ENCODE measurements at regions not wholly inside any gene's neighbourhood (a gene's known extent, or its start where the extent isn't known, plus 50 kb on each side); places are given as distances from the start of the nearest gene placed in this dataset.

DNA sequence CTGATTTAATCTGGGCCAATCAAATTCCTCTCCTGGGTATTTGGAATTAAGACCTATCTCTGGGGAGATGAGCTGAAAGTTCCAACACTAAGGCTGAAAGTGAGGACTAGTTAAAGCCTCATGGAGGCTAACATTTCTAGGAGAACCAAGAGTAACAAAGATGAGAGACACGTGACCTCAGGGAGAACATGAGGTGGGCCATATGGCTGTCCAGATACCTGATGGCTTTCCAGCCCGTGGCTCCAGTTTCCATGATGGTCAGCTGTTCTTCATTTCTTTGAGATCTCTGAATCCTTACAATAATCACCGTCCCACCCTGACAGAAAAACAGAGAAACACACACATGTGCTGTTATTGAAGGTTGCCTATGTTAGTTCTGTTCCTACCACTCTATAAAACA, 66.1 kb downstream of the LEPR start:
- DNase-seq = no peak

DNA sequence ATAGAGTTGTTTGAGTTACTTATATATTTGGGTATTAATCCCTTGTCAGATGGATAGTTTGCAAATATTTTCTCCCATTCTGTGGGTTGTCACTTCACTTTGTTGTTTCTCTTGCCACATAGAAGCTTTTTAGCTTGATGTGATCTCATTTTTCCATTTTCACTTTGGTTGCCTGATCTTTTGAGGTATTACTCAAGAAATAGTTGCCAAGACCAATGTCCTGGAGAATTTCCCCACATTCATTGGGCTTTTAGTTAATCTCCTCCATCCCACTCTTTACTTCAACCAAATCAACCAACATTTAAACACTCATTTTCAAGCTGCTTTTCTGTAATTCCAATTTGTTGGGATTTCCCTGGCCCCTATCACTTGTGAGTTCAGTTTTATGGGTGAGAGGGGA, 69.0 kb downstream of the LEPR start:
- no peak for DNase-seq

DNA sequence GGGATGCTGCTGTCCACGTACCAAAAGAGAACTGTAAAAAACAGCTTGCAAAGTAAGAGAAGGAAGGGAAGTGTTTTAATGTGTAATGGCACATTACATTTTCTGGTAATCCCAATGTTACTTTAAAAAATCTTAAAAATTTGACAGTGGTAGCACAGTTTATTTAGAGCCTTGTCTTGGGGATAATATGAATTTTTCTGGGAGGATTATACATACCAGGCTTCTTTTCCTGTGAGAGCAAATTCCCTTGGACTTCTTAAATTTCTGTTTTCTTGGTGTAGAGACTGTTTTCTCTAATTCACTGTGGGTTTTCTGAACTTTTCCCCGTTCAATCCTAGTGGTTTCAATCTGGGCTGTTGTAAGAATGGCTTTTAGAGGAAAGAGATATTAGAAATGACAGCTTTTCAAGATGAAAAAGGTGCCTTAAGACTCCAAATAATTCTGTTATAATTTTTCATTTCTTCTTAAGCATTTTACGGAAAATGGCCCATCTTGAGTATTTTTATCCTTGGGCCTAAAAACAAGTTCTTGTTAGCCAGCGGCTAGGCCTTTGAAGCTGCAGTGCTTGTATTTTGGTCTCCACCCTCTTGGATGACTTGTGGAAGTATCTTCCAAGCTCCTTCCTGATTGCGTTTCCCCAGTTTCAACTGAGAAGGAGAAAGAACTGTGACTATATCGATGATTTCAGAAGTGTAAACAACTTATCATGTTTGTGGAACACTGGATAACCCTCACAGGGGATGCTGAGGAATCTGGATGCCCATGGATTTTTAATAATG, 70.0 kb downstream of the LEPR start:
- DNase-seq = no peak

DNA sequence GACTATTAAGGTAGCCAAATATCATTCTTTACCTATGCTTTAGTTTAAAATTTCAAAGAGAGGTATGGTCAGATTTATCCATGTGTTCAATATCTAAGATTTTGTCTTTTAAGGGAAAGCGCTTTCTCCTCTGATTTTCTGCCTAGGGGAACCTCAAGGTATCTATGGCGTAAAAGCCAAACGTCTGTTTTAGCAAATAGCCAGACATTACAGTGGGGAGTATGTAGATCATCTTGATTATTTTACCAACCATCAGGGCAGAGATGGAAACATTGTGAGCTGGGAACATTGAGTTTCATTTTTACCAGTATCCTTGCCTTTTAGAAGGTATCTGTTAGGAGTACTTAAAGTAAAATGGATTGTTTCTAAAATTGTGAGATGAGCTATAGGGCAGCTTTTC, 71.0 kb downstream of the LEPR start:
- no peak for DNase-seq

DNA sequence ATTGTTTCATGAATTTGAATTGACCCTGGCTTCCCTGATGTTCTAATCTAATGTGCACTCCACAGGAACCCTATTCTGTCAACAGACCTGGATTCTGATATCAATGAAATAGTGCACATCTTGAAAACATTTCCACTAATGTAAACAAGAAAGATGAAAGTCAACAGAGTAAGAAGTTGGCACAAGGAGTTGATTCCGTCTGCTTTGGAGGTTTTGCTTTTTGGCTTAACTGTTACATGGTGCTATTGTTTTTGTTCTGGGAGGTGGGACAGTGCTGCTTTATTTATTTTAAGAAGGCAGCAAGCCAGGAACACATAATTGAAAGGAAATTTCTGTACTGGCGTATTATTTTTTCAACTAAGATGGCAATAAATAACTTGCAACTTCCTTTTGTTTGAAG, 73.3 kb downstream of the LEPR start:
- DNase-seq = no peak

DNA sequence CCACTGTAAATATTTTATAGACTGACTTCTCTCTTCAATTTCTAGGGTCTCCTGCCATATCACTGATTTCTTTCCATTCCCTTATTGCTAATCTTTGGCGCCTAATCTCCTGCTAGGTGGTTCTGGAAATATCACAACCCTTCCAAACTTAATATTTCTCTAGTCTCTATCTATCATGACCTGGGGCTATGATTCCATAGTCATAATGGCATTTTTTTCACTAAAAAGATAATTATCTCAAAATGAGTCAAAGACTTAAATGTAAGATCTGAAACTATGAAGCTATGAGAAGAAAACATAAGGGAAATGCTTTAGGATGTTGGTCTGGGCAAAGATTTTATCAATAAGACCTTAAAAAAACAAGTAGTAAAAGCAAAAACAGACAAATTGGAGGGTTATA, 74.2 kb downstream of the LEPR start:
- no peak for DNase-seq

DNA sequence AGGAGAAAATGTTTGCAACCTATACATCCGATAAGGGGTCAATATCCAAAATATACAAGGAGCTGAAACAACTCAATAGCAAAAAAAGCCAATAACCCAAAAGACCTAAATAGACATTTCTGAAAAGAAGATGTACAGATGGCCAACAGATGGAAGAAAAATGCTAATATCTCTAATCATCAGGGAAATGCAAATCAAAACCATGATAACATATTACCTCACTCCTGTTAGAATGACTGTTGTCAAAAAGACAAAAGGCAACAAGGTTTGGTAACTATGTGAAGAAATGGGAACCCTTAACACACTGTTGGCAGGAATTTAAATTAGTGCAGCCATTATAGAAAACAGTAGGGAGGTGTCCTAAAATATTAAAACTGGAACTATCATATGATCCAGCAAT, 74.7 kb downstream of the LEPR start:
- no peak for DNase-seq

DNA sequence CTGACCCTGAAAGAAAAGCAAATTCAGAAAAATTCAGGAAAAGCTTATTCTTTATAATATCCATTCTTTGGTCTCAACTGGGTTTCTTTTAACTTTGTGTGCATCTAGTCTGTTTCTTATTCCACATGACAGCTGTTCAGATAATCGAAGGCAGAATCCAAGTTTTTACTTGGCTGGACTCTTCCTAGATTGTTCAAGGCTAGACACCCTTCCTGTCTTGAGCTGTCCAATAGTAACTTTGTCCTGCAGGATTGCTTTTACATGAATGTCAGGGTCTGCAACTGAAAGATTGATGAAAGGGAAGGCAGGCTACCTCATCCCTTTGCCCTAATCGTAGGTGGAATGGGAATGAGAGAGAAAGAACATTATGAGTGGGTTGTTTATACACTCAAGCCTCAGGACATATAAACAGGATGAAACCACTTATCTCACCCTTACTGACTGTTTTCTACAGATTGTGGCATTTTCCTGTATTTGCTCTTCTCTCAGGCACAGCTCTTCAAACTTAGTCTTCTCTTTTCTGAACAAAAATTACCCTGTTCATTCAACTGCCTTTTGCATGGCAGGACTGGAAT, 76.9 kb downstream of the LEPR start:
- no peak for DNase-seq

DNA sequence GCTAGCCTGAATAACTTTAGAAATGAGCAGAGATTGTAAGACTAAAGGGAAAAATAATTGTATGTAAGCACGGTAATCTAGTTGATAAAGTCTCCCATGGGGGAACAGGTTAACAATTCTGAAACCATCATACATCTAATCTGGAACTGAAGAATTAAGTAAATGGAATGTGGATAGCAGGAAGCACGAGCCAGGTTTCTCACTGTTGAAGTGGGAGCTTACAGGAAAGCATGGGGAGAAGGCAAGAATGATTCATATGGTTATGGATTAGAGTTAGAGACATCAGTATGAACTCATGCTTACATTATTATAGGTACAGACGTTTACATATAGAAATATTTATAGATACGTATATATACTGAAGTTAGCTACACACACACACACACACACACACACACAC, 83.0 kb downstream of the LEPR start:
- no peak for DNase-seq

DNA sequence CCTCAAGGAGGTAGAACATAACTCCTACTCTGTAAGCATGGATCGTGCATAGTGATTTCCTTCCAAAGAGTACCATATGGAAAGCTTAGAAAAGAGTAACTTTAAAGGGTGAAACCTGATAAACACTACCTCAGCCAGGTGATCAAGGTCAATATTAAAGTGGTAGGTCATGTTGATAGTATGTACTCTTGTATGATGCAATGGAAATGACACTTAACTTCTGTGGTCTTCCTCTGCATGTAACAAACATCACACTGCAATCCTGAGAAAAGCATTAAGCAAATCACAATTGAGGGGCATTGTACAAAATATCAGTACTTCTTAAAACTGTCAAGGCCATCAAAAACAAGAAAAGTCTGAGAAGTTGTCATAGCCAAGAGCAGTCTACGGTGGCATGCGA, 83.8 kb downstream of the LEPR start:
- DNase-seq = no peak

DNA sequence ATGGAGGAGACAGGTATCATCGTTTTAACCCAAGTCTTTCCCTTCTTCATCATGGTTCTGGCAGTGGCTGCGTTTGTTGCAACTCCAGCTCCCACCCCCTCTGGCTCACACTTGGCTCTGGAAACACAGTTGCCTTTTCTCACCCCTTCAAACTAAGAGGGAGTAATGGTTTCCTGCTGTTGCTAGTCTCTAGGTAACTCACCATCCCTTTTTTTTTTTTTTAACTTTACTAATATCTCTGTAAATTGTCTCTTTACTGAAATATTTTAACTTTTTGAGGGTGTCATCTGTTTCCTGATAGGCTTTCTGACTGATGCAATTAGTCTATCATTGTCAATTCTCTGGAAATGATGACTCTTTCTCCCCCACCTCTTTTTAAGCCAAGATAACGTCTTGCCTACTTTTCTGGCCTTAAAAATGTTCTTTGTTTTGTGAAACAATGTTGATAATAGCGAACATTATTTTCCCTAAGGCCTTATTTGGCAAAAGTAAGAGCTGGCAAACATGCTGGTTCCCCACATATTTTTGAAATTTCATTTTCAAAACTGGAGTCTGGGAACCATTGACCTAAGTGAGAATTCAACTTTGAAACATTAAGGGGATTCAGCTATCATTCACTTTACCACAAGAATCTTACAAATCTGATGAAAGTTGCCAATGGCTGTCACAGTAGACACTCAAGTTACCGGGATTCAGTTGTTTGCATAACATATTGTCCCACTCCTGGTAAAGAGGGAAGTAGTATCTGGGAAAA, 85.3 kb downstream of the LEPR start:
- no peak for DNase-seq

DNA sequence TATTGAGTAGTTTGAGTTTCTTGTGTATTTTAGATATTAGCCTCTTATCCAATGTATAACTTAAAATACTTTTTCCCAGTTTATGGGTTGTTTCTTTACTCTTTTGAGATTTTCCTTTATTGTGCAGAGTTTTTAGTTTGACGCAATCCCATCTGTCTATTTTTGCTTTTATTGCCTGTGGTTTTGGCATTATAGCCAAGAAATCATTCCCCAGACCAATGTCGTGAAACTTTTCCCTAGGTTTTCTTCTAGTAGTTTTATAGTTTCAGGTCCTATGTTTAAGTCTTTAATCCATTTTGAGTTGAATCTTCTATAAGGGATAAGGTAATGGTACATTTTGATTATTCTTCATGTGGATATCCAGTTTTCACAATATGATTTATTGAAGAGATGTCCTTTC, 87.6 kb downstream of the LEPR start:
- no peak for DNase-seq

DNA sequence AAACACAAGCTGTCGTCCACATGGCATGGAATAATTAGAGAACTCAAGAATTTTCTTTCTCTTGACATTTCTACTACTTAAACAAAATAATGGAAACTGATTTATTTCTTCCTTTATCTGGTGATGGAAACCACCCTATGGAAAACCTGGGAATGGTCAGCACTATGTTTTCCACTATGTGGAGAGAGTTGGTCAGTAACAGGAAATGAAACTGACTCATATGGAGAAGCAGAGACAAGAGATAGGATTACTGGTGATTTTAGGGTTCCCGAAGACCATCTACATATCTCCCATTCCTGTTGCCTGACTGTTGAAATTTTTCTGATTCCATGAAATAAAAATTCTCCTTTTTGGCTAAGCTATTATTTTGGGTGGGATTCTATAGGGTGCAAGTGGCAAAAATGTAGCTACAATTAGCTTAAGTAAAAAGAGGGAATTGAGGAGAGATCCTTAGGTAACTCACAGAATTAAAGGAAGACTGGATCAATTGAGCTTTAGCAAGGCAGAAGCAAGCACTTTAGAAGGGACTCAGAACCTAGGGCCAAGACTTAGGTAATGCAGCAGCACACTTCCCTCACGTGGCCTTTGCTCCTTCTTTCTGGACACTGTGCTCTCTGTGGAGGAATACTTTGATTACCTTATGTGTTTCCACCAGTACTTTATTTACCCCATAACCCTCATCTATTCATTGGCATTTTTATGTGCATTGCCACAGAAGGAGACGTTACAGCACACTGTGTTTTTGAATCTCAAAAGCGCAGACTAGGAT, 89.6 kb downstream of the LEPR start:
- no peak for DNase-seq

DNA sequence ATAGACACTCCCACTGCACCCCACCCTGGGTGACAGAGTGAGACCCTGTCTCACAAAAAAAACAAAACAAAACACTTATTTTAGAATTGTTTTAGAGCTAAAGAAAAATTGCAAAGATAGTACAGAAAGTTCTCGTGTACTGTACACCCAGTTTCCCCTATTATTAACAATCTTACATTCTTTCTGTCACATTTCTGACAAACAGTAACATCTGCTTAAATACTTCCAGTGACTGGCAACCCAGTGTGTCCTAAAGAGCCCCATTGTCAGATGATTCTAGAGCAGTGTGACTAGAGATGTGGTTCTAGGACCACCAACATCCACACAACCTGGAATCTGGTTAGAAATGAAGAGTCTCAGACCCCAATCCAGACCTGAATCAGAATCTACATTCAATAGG, 90.5 kb downstream of the LEPR start:
- no peak for DNase-seq

DNA sequence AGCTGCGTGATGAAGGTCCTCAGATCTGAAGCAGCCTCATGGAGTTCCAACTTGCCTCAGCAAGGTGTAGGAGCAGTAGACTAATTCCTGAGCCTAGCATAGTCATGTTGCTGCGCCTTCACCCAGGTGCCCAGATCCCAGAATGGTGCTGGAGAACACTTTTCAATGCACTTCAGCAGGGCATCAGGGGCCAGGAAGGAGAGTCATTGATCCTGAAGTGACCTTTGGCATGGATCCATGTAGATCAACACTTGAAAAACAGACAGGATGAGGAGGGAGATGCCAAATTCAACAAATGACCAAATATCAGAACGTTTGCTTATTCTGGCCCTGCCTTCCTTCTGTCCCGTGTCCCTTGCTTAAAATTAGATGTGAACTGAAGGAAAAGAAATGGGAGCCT, 91.9 kb downstream of the LEPR start:
- no peak for DNase-seq

DNA sequence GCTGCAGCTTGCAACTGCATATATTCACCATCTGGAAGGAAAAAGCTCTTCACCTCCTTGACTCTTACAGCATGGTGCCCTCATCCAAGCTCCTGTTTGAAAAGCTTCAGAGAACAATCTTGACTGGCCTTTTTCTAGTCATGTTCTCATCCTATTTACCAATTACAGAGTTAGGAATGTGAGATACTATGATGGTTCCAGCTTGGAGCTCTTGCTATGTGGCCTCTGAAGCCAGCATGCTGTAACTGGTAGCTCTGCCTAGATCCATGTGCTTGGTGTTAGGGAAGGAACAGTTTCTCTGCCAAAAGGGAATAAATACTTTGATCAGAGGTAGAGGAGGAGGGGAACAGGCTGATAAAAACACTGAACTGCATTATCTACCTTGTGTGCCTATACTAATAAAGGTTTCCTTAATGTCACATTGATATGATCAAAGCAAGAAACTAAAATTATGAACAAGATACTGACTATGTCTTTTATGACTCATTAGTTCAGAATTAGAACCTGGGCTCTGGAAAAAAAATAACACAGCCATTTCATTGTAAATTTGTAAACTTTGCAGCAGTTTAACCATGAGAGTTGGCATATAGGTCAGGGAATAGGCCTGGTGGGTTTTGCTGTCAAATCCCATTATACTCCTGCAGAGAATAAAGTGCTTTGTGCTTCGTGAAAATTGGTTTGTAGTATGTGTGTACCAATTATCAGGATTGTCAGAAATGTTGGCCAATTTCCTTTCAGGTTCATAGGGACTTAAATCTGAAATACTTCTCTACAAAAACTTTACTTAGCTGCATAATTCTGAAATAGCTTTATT, 92.7 kb downstream of the LEPR start:
- no peak for DNase-seq

DNA sequence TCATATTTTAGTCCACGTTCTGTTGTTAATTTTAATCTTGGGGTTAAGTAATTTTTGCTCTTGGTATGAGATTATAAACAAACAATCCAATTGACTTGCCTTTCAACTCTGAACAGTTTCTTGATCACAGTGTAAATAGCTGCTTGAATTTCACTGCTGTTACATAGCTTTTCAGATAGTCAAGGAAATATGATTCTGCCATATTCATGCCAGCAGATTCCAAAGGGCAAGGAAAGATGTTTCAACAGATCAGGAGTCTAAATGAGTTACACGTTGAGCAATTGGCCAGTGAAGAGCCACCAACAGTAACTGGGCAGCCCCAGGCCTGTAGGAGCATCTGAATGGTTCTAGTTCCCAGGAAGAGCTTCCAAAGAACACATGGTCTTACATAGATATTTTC, 93.6 kb downstream of the LEPR start:
- DNase-seq = no peak

DNA sequence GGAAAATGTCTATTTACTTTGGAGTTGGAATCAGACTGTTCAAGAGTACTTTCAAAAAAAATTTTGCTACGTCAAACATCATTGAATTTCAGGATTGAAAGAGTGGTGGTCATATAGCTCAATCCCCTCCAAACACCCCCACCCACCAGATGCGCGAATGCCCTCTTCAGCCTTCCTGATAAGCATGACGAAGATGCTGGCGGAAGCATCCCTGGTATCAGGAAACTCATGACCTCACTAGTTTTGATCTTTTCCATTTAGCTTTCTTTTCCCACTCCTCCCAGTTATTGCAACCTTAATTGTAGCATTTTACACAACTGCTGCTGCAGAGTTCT, 104.4 kb downstream of the LEPR start:
- DNase-seq = no peak

DNA sequence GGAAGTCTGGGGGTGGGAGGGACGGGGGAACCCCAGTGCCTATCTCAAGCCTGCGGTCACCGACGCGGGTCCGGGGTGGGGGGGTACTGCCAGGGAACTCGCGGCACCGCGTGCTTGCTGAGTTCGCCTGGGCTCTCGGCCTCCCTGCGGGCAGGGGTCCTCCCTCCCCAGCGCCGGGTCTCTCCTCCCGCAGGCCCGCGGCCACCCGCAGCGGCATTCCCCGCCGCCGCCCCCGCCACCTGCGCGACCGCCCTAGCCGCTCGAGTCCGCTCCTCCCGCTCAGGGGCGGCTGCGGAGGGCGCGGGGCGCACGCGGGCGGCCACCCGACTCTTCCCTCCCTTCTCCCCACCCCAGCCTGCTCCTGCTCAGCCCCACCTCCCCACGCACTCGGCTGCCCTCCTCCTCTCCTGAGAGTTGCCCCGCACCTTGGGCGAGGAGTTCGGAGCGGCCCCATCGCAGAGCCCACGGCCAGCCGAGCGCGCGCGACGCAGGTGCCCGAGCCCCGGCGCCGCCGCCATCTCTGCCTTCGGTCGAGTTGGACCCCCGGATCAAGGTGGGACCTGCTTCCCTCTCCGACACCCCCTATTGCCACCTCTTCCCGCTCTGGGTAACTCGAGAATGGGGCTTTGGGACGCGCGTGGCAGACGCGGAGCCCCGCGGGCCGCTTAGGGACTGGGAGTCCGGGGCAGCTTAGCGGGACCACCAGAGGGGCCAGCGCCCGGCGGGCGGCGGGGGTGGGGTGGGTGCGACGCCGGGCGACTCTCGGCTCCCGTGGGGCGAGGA, 105.0 kb downstream of the LEPR start:
- no peak for DNase-seq

DNA sequence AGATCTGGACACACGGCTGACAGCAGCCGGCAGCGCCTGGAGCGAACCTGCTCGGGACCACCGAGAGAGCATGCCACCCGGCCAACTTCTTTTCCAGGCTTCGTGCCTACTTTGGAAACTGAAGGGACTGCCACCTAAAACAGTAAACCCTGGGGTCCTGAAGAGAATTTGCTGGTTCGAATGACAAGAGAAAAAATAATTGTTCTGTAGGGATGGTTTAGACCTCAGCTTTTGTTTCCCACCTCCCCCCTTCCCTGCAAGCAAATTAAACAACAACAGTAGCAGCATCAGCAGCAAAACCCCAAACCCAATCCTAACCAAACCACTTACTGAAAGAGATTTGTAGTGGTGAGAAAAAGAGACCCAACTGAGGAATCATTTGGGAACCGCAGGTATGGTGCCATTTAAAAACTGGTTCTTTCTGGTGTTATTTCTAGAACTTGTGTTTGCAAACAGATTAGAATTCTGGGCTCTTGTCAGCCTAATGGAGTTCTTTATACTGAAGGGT, 105.6 kb downstream of the LEPR start:
- DNase-seq = no peak

DNA sequence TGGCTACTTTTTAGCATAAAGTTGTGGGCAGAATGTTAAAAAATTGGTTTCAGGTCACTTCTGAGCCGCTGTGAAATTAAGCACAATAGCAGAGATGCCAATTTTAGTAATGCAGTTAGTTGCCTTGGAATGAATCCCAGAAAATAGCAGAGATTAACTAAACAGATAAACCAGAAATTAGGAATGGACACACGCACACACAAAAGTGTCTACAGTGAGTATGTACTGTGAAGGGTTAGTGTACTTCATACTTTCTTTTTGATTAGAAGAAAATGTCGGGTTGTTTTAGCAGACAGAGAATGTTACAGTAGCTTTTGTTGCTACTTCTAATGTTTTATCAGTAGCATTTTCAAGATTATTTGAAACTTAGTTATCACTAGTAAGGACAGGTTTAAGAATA, 106.7 kb downstream of the LEPR start:
- DNase-seq = no peak
